ENCODE measurements at regions not wholly inside any gene's neighbourhood (a gene's known extent, or its start where the extent isn't known, plus 50 kb on each side); places are given as distances from the start of the nearest gene placed in this dataset.
"Not testable (repeated sequence)": the region's sequence is repeated elsewhere in the genome, so short reads cannot be mapped to it uniquely, and the experiment has no call there.

DNA sequence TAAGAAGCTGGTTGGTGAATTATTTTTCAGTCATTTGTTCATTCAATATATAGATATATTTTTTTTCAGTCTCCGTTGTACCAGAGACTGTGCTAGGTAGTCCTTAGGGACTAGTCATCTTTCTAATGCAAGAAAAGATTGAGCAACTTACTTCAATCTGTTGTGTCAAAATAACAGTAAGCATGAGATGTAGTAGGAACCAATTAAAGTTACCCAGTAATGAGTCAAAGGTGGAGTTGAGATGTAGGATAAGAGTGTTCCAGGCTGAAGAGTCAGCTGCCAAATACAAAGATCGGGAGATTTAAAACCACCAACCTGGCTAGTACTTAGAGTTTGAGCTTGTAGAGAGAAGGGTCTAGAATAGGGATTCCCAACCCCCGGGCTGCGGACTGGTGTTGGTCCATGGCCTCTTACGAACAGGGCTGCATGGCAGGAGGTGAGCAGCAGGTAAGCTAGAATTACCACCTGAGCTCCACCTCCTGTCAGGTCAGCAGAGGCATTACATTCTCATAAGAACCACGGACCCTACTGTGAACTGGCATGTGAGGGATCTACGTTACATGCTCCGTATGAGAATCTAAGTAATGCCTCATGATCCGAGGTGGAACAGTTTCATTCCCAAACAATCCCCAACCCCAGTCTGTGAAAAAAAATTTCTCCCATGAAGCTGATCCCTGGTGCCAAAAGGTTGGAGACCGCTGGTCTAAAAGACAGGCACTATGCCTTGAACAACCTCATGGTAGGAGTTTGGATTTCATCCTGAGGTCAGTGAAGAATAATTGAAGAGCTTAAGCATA lies 1241.5 kb upstream of the WWC1 start:
- DNase-seq (ENCODE audit: low read depth), result no peak

DNA sequence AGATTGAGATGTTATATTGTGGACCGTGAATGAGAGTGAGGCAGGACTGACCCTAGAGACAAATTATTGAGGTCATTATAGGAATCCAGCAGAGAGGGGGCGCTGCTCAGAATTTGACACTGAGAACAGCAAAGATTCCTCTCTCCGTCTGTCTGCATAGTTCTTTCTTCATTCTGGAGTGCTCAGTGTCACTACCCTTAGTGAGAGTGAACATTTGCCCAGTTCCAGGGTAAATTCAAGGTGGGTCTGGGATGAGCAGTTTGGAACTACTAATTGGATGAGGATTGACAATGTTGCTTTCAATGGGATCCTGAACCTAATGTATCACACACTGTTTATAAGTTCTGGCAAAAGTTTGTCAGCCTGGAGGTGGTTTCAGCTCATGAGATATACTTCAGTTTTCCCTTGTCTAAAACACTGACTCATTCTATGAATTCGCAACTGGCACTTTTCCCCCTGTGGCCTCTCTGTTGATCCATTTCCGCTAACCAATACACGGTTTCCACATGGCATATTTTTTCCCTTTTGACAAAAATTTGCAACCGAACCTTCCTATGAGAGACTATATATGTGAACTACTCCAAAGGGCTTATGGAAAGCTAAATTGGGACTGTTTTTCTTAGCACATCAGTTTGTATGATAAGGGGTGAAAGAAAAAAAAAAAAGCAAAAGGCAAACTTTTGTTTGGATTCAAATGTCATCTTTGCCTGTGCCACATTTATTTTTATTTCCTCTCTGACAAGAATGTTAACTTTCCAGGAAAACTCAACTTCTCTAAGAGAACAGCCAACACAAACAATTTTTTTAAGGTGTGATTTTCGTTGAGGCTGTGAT lies 1240.7 kb upstream of the WWC1 start:
- DNase-seq (ENCODE audit: low read depth), result no peak

DNA sequence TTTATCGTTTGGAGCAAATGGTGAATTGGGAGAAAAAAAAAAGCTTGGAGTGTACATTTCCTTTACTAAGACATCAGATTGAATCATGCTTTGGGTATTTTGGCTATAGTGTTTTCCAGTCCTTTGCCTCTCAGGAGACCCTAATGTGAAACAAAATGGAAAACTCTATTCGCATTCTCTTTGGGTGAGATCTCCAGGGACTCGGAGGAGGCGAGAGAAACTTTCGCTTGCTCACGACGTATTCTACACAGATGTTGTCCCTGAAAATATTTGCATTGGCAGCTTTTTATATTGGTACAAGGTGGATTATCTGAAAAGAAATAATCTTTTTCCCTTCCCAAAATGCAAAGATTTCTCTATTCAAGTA lies 1240.1 kb upstream of the WWC1 start:
- no peak for DNase-seq (ENCODE audit: low read depth)

DNA sequence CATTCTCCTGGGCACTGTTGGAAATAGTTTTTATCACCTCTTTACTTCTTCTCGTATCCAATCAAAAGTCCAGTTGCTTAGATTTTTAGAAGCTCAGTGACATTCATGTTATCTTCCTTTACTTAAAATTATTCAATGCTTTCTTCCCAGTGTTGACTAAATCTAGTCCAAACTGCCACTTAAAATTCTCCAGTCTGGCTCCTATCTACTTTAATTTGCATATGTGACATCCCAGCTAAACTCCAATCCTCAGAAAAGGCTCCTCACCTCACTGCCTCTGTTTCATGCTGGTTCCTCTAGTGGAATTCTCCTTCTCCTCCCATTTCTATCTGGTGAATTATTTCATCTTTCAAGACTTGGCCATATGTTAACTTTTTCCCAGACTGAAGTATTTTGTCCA lies 1238.7 kb upstream of the WWC1 start:
- DNase-seq (ENCODE audit: low read depth), result no peak

DNA sequence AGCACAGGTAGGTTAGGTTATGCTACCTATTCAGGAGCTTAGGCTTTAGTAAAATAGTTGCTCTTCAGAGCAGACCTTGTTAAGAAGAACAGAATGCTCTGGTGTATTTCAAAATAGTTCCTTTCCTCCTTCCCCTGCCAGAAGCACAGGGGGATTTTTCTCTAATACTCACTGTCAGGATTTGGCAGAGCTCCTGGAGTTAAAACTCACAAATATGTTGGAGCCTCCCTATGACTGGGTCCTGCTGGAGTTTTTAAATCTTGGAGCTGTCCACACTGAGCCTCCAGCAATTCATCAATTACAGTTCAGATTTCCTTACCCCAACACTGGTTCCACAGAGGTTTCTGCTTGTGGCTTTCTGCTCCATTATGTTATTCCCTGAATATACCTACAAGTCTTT lies 1233.8 kb upstream of the WWC1 start:
- no peak for DNase-seq (ENCODE audit: low read depth)

DNA sequence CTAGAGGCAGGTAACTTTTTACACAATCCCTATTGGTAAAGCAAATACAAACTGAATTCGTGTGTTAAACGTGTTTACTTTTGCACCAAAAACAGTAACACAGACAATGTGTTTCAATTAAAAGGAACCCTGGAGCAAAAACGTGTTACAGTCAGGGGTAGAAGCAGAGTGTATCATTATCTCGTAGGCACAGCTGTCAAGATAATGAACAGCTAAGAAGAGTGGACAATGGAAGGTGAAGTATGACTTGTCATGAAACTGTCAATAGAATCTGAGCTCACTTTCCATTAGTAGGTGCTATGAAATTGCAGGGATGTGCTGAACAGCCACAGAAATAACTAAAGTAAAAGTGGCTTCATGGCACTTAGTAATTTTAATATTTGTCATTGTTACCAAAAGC lies 1229.8 kb upstream of the WWC1 start:
- DNase-seq (ENCODE audit: low read depth), result no peak

DNA sequence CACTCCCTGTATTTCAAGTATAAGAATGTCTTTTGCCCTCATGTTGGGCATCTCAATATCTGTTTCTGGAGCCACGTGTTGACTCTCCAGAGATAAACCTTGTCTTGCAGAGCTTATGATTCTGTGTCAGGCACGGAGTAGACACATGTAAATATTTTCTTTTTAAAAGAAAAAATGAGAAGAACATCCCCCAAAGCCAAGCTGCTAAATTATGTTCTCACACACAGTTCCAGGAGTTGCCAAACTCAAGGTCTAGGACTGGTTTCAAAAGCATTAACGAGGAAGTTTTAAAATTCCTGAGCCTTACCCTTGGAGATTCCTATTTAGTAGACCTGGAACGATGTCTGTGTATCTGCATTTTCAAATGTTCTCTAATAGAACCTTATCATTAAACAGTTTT lies 1228.3 kb upstream of the WWC1 start:
- no peak for DNase-seq (ENCODE audit: low read depth)

DNA sequence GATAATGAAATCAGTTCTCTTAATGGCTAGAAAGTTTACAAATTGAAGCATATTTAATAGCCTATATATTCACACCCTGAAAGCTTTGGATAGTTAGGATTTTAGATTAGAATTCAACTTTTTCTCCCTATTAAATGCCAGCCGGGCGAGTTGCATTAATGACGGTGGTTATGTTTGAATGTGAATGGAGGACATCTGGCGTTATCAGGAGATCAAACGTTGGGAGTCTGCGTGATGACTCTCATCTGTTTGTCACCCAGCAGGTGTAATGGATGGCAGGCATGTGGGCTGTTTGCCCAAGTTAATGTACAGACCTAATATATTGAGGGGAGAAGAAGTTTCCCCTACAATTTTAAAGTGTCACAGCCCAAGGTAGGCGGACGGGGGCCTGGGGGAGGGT lies 1227.7 kb upstream of the WWC1 start:
- no peak for DNase-seq (ENCODE audit: low read depth)

DNA sequence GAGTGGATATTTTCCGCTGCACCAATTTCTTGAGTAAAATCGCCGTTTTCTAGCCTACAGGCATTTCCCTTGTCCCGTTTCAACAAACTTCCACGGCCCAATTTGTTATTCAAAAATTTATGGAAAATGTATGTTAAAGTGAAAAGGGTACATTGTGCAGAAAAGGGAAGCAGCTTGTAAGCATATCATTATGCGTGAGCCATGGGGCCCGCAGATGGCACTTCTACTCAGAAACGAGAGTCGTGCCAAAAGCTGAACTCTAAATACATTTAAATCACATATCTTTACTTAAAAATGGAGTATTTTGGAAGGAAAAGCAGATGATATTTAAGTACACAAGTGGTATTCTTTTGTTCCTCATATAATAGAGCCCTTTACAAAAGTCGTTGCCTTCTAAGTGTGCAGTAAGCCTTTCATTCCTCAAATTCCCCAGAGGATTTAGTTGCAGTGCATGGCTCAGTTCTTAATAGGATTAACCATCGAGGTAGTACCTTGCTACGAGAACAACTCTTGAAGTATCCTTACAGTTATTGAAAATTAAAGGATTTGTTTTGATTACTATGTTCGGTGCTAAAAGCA lies 1227.2 kb upstream of the WWC1 start:
- no peak for DNase-seq (ENCODE audit: low read depth)

DNA sequence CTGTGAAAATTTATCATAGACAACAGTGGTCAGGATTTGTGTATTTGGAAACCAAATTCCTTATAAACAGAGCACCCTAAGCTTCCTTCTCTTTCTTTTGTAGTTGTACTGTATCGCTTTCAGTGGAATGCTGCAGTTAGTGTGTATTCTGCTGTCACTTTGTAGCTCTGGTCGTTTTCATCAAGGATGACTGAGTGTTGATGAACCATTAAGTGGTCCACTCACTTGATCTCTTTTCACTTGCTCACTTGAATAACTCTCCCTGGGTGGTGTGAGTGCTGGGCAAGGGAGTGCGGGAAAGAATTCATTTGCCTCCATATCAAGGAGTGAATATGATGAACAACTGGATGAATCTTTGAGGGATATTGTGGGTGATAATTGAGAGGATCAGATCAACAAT lies 1225.7 kb upstream of the WWC1 start:
- no peak for DNase-seq (ENCODE audit: low read depth)

DNA sequence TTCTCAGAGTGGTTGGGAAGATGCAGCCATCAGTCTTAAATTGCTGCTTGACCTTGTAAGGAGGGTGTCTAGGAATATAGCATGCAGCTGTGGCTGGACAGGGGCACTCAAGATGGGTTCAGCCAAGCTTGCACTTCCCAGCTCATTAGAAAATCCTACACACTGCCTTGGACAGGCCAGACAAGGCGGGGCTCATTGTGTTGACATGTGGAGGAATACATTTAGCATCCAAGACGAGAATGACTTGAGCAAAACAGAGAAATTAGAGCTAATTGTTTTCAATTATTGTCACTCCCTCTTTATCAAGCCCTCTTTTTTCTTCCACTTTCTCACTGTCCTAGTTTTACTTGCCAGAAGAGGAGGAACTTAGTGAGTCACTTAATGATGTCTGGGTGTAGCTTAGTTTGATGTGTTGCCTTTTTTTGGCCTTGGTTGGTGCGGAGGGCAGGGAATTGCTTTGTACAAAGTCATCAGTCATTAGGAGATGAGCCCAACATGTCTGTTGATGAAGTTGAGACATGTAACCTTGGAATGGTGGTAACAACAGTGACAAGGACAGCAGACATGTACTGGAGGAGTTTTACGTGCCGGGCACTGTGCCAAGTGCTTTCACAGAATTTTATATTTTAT lies 1219.3 kb upstream of the WWC1 start:
- no peak for DNase-seq (ENCODE audit: low read depth)

DNA sequence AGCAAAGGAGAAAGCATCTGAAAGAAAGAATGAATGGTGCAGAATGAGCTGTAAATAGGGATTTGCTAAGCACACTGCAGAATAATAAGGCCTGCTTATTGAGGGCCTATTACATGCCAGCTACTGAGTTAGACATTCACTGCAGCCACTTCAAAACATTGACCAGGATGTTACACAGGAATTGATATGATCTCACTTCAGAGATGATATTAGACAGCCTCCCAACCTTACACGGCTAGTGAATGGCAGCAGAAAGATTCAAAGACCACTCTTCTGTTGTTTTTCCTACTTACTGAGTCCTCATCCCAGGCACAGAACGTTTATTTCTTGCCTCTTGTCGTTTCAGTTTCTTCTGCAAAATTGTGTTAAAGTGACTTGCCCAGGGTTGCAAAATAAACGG lies 1209.9 kb upstream of the WWC1 start:
- no peak for DNase-seq (ENCODE audit: low read depth)

DNA sequence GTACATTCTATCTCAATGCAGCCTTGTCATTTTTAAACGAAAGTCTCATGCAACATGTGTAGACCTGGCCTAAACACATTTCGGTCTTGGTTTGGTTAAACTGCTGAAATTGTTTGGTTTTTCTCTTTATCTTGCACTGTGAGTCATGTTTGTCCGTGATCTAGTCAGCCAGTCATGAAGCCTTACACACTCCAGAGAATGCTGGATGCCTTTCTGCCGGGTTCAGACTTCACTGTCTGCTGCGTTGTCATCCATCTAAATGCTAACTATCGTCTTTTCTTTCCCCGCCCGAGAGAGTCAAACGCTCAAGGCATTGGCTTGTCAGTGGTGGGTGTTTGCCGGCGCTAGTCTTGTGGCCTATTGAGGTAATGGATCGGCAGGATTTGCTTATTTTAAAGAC lies 1194.6 kb upstream of the WWC1 start:
- no peak for DNase-seq (ENCODE audit: low read depth)

DNA sequence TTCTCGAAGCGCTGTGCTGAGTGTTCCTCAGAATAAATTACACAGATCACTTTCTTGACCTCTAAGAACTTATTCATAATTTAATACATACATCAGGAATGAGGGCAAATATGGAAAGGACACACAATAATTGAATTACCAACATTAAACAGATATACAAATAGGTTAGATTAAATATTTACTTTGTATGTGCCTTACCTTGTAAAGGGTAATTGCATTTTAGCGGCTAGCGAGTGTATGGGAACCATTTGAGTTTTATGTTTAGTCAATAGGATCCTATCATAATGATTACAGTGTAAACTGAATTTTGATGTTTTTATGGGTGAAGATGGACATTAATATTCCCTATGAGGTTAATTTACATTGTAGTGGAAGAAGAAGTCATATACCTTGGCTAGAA lies 1187.1 kb upstream of the WWC1 start:
- no peak for DNase-seq (ENCODE audit: low read depth)

DNA sequence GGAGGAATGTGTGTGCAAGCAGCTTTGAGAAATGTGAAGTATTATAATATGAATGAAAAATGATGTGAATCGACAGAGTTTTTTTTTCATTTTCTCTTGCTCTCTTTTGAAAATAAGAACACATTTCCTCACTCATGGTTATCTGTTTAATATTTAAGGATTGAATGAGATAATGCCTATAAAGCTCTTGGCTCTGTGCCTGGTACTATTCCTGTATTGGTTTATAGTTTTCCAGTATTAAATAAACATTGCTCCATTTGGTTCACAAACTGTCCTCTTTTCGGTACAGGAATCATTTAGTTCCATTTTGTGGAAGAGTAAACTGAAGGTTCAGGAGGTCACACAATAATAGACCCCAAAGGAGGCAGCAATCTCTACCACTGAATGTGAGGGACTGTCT lies 1185.5 kb upstream of the WWC1 start:
- no peak for DNase-seq (ENCODE audit: low read depth)

DNA sequence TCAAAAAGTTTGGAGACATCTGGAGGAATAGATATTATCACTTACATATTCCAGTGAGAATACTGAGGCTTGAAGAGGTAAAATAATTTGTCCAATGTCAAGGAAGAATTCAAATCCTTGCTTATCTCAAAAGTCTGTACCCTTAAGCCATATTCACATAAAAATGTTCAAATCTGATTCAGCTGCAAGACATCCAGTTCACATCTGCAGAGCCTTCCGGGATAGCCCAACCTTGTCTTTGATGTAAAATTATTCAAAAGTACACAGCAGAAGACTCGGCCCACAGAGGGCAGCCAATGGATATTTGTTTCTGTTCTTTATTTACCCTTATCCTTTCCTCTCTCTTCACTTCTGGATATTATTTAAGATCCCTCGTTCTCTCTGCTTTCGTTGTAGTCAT lies 1183.8 kb upstream of the WWC1 start:
- DNase-seq (ENCODE audit: low read depth), result no peak

DNA sequence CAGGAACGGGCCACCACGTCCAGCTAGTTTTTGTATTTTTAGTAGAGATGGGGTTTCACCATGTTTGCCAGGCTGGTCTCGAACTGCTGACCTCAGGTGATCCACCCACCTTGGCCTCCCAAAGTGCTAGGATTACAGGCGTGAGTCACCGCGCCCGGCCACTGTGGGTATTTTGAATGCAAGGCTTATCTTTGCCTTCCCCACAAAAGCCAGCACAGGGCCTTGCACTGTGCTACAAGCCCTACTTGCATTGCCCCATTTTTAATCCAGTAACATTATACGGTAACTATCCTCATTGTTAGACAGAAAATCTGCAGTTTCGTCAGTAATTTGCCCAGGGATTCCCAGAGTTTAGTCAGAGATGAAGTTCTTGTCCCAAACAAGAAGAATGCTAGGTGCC lies 1183.2 kb upstream of the WWC1 start:
- not testable (repeated sequence) for DNase-seq (ENCODE audit: low read depth)

DNA sequence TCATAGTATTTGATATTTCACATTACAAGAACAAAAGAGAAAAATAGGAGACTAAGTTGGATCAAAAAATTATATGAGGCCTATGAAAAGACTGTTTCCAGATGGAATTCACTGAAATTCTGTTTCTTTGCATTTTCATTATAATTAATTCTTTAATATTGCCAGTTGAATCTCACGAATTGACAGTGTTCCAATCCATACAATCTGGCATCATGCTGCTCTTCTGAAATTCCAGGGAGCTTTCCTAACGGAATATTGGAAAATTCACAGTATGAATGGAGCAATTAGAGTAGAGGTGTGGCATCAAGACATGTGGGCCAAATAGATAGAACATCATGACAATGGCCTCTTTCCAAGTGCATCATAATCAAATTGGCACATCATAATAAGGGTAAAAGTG lies 1178.9 kb upstream of the WWC1 start:
- DNase-seq (ENCODE audit: low read depth), result no peak

DNA sequence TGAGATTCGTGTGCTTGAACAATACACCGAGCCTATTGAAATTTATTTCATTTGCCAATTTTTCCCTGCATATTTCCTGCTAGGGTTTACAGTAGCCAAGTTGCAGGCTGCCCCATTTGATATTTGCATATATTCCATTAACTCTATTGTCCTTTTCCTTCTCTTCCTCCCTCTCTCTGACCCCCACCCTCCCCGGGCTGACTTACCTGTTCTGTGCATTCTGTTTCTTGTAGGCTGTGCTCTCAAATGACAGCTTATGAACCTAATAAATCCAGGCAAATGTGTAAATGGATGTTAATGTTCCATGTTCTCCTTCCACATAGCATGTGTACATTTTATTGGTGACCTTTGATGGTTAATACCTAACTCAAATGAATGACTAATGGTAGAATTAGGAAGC lies 1169.2 kb upstream of the WWC1 start:
- DNase-seq (ENCODE audit: low read depth), result no peak

DNA sequence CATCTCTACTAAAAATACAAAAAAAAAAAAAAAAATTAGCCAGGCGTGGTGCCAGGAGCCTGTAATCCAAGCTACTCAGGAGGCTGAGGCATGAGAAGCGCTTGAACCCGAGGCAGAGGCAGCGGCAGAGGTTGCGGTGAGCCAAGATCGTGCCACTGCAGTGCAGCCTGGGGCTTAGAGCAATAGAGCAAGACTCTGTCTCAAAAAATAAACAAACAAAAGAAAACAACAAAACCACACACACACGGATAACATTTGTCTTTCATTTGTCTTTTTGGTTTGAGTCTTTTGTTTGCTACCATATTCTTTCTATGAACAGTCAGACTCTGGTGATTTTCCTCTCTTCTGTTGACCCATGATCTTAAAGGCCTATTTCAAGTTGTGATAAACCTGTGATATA lies 1168.3 kb upstream of the WWC1 start:
- no peak for DNase-seq (ENCODE audit: low read depth)

DNA sequence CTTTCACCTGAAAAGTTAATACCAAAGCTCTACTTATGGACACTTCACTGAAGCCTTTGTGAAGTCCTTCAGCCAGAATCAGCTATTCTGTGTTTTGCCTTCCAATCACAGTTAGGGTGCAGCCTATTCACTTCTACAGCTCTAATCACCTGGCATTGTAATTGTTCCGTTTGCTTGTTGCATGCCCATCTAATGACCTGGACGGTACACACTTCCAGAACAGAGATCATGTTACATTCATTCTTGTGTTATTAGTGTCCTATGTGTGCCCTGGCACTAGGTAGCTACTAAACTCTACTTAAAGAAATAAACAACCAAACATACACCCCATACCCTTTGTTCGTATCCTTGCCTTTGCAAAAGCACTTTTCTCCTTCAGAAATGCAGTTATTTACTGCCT lies 1162.9 kb upstream of the WWC1 start:
- no peak for DNase-seq (ENCODE audit: low read depth)

DNA sequence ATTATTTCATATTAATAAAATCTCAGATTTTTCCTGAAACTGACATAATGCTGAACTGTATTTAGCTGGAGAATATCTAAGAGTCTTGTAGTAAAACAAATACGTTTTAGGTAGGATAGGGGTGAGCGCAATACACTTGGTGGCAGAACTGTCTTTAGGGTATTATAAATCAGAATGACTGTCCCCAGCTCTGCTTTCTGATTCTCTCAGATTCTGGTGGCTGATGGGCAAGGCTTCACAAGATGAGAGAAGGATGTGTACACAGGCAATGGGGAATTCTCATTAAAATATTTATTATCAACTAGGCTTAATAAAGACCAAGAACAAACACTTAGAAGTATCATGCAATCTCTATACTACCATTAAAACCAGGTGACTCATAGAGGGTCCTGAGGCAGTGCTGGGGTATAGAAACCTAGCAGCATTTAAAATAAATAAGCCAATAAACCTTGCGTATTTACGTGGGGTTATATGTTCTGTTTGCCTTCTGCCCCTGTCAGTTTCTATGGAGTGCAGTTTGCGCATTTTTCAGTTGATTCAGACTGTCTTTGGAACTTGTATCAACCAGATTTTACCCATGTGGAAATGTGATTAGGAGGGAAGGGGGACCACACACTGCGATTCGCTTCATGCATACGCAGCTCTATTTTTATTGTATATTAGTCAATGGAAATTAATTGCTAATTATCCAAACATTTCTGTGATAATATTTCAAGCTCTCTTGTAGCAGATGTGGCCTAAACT lies 1150.7 kb upstream of the WWC1 start:
- no peak for DNase-seq (ENCODE audit: low read depth)

All from fibroblast of gingiva (primary cell).